Uterus (tissue), 2 donors: ENCODE measurements at regions not wholly inside any gene's neighbourhood (a gene's known extent, or its start where the extent isn't known, plus 50 kb on each side); places are given as distances from the start of the nearest gene placed in this dataset.

Experiments
- POLR2A ChIP-seq, 2 donors: fragments of 450-650 bp; IDR thresholded peaks; one replicate each; pipeline ENCODE4 v1.6.1; 2016; ENCODE audit warnings: antibody characterized with exemption in 2 of 2, mild to moderate bottlenecking in 1 of 2, moderate library complexity in 1 of 2
- TF ChIP-seq, protein P1 (sequence below), 4 experiments: fragments of 200-600 bp in 2 of 4; fragments of 450-650 bp in 2 of 4; sonication (generic) in 2 of 4; IDR thresholded peaks; one replicate each; pipeline ENCODE4 v1.5.1; 2016 to 2019; ENCODE audit warnings: antibody characterized with exemption in 4 of 4, mild to moderate bottlenecking in 2 of 4, moderate library complexity in 1 of 4

- TF ChIP-seq, protein P1, sequence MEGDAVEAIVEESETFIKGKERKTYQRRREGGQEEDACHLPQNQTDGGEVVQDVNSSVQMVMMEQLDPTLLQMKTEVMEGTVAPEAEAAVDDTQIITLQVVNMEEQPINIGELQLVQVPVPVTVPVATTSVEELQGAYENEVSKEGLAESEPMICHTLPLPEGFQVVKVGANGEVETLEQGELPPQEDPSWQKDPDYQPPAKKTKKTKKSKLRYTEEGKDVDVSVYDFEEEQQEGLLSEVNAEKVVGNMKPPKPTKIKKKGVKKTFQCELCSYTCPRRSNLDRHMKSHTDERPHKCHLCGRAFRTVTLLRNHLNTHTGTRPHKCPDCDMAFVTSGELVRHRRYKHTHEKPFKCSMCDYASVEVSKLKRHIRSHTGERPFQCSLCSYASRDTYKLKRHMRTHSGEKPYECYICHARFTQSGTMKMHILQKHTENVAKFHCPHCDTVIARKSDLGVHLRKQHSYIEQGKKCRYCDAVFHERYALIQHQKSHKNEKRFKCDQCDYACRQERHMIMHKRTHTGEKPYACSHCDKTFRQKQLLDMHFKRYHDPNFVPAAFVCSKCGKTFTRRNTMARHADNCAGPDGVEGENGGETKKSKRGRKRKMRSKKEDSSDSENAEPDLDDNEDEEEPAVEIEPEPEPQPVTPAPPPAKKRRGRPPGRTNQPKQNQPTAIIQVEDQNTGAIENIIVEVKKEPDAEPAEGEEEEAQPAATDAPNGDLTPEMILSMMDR (IDR thresholded peaks at IDR 0.05): no peak
- no peak for TF ChIP-seq POLR2A (IDR thresholded peaks at IDR 0.05)
Observed at GRCh38 chr13:24007979-24008620, 110.8 kb upstream of the C1QTNF9B start.
